C4-2B (cell line): ENCODE measurements at regions not wholly inside any gene's neighbourhood (a gene's known extent, or its start where the extent isn't known, plus 50 kb on each side); places are given as distances from the start of the nearest gene placed in this dataset.

Experiments used
- CTCF ChIP-seq: fragments of 450-650 bp; conservative IDR thresholded peaks from 2 replicates; pipeline ENCODE4 v1.5.1; 2017; ENCODE audit warnings: mild to moderate bottlenecking
- ZFX ChIP-seq: fragments of 450-650 bp; IDR thresholded peaks from 2 replicates; pipeline ENCODE4 v1.6.1; 2017

GRCh38 chr7:13333371-13333770 lies 645.9 kb downstream of the ARL4A start:
- no peak for TF ChIP-seq CTCF
- TF ChIP-seq ZFX: no peak
